Breast epithelium (tissue), 4 donors: ENCODE measurements at regions not wholly inside any gene's neighbourhood (a gene's known extent, or its start where the extent isn't known, plus 50 kb on each side); places are given as distances from the start of the nearest gene placed in this dataset.

Source experiments
- DNase-seq, 2 donors: peaks; one replicate each; pipeline ENCODE4 v3.0.0-alpha.2; 2019; ENCODE audit warnings: low spot score in 2 of 2
- H3K27ac ChIP-seq, 2 donors: fragments of 200-600 bp; sonication (generic) in 1 of 2; one replicate each; pipeline ENCODE4 v1.5.1; 2016 to 2019; ENCODE audit warnings: mild to moderate bottlenecking in 1 of 2
- H3K27me3 ChIP-seq, 2 donors: fragments of 200-600 bp; sonication (generic) in 1 of 2; one replicate each; pipeline versions ENCODE4 v1.5.1 to v1.6.0; 2017 to 2019; ENCODE audit warnings: control low read depth in 1 of 2, mild to moderate bottlenecking in 1 of 2
- H3K36me3 ChIP-seq: fragments of 200-600 bp; one replicate; pipeline ENCODE4 v1.5.1; 2019
- H3K4me1 ChIP-seq, 2 donors: fragments of 200-600 bp; sonication (generic); one replicate each; pipeline ENCODE4 v1.5.1; 2016 to 2019; ENCODE audit warnings: control low read depth in 1 of 2
- H3K4me3 ChIP-seq, 3 donors: fragments of 200-600 bp; sonication (generic); 1 replicate in 2 of 3; 2 replicates in 1 of 3; pipeline ENCODE4 v1.5.1; 2016 to 2019; ENCODE audit warnings: mild to moderate bottlenecking in 3 of 3, moderate library complexity in 2 of 3
- H3K9me3 ChIP-seq, 2 donors: fragments of 200-600 bp; sonication (generic) in 1 of 2; one replicate each; pipeline ENCODE4 v1.5.1; 2016 to 2019; ENCODE audit warnings: control low read depth in 1 of 2
- CTCF ChIP-seq, 3 donors: fragments of 450-650 bp; IDR thresholded peaks; one replicate each; pipeline ENCODE4 v1.5.1; 2016 to 2017; ENCODE audit warnings: antibody characterized with exemption in 3 of 3, mild to moderate bottlenecking in 3 of 3, moderate library complexity in 3 of 3
- POLR2A ChIP-seq: fragments of 450-650 bp; IDR thresholded peaks from one replicate; pipeline ENCODE4 v1.6.1; 2016; ENCODE audit warnings: antibody characterized with exemption, mild to moderate bottlenecking, moderate library complexity
- POLR2AphosphoS5 ChIP-seq, 3 donors: sonication (generic); formaldehyde crosslinking; IDR thresholded peaks; one replicate each; pipeline ENCODE4 v1.6.1; 2017; ENCODE audit warnings: antibody characterized with exemption in 3 of 3
- intact Hi-C: fragments of 100-400 bp; cut with DNase I; formaldehyde crosslinking; loops from one replicate; pipeline ENCODE4 v1.15.1; 2023; ENCODE audit warnings: low total_unique reads

GRCh38 chr6:5938934-5939333 is 67.8 kb downstream of the NRN1 start:
- H3K27me3 ChIP-seq, result no peaks in the 10 kb centered on the region
- intact Hi-C loops, result no loop called here
- no peaks in the 10 kb centered on the region for H3K36me3 ChIP-seq
- no peak overlapping the region for H3K27ac ChIP-seq
- no peak overlapping the region for H3K4me3 ChIP-seq
- DNase-seq, result no peak
- no peaks in the 10 kb centered on the region for H3K9me3 ChIP-seq
- peaks cover 5 to 12% of the 10 kb centered on the region in 2 donors for H3K4me1 ChIP-seq
- no peak for TF ChIP-seq CTCF (IDR thresholded peaks at IDR 0.05)
- no peak for TF ChIP-seq POLR2A
- no peak for TF ChIP-seq POLR2AphosphoS5 (IDR thresholded peaks at IDR 0.05)

GRCh38 chr6:5937936-5938706 is 68.6 kb downstream of the NRN1 start:
- Histone ChIP-seq H3K36me3 (no peaks in the 10 kb centered on the region), H3K27me3 (no peaks in the 10 kb centered on the region), H3K9me3 (peaks cover 0 to 3% of the 10 kb centered on the region in 2 donors), H3K4me3 (no peak overlapping the region), H3K4me1 (peaks cover 5 to 12% of the 10 kb centered on the region in 2 donors), H3K27ac (no peak overlapping the region)
- no peak for TF ChIP-seq POLR2A
- TF ChIP-seq CTCF (IDR thresholded peaks at IDR 0.05), result no peak
- TF ChIP-seq POLR2AphosphoS5 (IDR thresholded peaks at IDR 0.05), result no peak
- intact Hi-C loops, result no loop called here
- DNase-seq, result no peak

GRCh38 chr6:5937169-5937909 is 69.4 kb downstream of the NRN1 start:
- peaks cover 5 to 12% of the 10 kb centered on the region in 2 donors for H3K4me1 ChIP-seq
- DNase-seq, result no peak
- H3K9me3 ChIP-seq, result peaks cover 0 to 4% of the 10 kb centered on the region in 2 donors
- TF ChIP-seq CTCF (IDR thresholded peaks at IDR 0.05) (no peak), POLR2A (no peak)
- intact Hi-C loops, result no loop called here
- H3K27ac ChIP-seq, result no peak overlapping the region
- H3K27me3 ChIP-seq, result no peaks in the 10 kb centered on the region
- H3K4me3 ChIP-seq, result no peak overlapping the region
- H3K36me3 ChIP-seq, result no peaks in the 10 kb centered on the region

- Histone ChIP-seq H3K4me1 (peaks cover 5 to 8% of the 10 kb centered on the region in 2 donors), H3K9me3 (peaks cover 0 to 6% of the 10 kb centered on the region in 2 donors), H3K27me3 (no peaks in the 10 kb centered on the region), H3K4me3 (no peak overlapping the region), H3K27ac (no peak overlapping the region), H3K36me3 (no peaks in the 10 kb centered on the region)
- DNase-seq, result no peak
- intact Hi-C loops, result no loop called here
- TF ChIP-seq POLR2AphosphoS5 (IDR thresholded peaks at IDR 0.05), result no peak
- no peak for TF ChIP-seq CTCF (IDR thresholded peaks at IDR 0.05)
- no peak for TF ChIP-seq POLR2A
Observed at GRCh38 chr6:5936631-5937030, 70.1 kb downstream of the NRN1 start.

- no peak for DNase-seq
- Histone ChIP-seq H3K36me3 (no peaks in the 10 kb centered on the region), H3K27ac (no peak overlapping the region), H3K9me3 (peaks cover 0 to 6% of the 10 kb centered on the region in 2 donors), H3K27me3 (no peaks in the 10 kb centered on the region), H3K4me3 (no peak overlapping the region), H3K4me1 (peaks cover 5 to 6% of the 10 kb centered on the region in 2 donors)
- intact Hi-C loops, result no loop called here
- TF ChIP-seq CTCF (IDR thresholded peaks at IDR 0.05) (no peak), POLR2A (no peak), POLR2AphosphoS5 (IDR thresholded peaks at IDR 0.05) (no peak)
Observed at GRCh38 chr6:5936140-5936539, 70.6 kb downstream of the NRN1 start.
